RWPE2 (cell line): ENCODE measurements at regions not wholly inside any gene's neighbourhood (a gene's known extent, or its start where the extent isn't known, plus 50 kb on each side); places are given as distances from the start of the nearest gene placed in this dataset.
A peak's percentile ranks its signal among the peaks of the same experiment; 100 is the strongest.

Experiments used
- ATAC-seq: fragments of 200-7000 bp; cut with Tn5 transposase; 3 replicates; pipeline ENCODE4 v1.9.1; 2021; ENCODE audit warnings: low read depth
- DNase-seq: peaks from one replicate; pipeline ENCODE4 v3.0.0-alpha.2; 2020; ENCODE audit warnings: low spot score
- H3K27ac ChIP-seq: fragments of 450-650 bp; 2 replicates; pipeline ENCODE4 v1.5.1; 2017; ENCODE audit warnings: mild to moderate bottlenecking; ENCODE audit not compliant: poor library complexity, severe bottlenecking
- H3K27me3 ChIP-seq: fragments of 250-450 bp; sonication (Bioruptor Pico); 2 replicates; pipeline ENCODE4 v1.5.1; 2021; ENCODE audit warnings: mild to moderate bottlenecking, moderate library complexity; ENCODE audit not compliant: insufficient read depth, poor library complexity, severe bottlenecking
- H3K36me3 ChIP-seq: fragments of 250-450 bp; sonication (Bioruptor Pico); 2 replicates; pipeline ENCODE4 v1.5.1; 2020; ENCODE audit warnings: low read depth, mild to moderate bottlenecking, moderate library complexity
- H3K4me1 ChIP-seq: fragments of 250-450 bp; sonication (Bioruptor Pico); 2 replicates; pipeline ENCODE4 v1.5.1; 2021; ENCODE audit warnings: mild to moderate bottlenecking, moderate library complexity; ENCODE audit not compliant: insufficient read depth, poor library complexity, severe bottlenecking
- H3K4me3 ChIP-seq: fragments of 250-450 bp; sonication (Bioruptor Pico); 2 replicates; pipeline ENCODE4 v1.5.1; 2021; ENCODE audit warnings: mild to moderate bottlenecking, moderate library complexity; ENCODE audit not compliant: severe bottlenecking
- H3K9me3 ChIP-seq: fragments of 250-450 bp; sonication (Bioruptor Pico); 2 replicates; pipeline ENCODE4 v1.5.1; 2021; ENCODE audit warnings: mild to moderate bottlenecking, moderate library complexity; ENCODE audit not compliant: severe bottlenecking
- CTCF ChIP-seq: fragments of 450-650 bp; IDR thresholded peaks from one replicate; pipeline ENCODE4 v1.5.1; 2017; ENCODE audit warnings: mild to moderate bottlenecking, moderate library complexity; ENCODE audit not compliant: poor library complexity, severe bottlenecking

- no peak for TF ChIP-seq CTCF
- Histone ChIP-seq H3K4me1 (peaks cover 22% of the 10 kb centered on the region), H3K4me3 (no peak overlapping the region), H3K27me3 (no peaks in the 10 kb centered on the region), H3K27ac (no peak overlapping the region), H3K36me3 (no peaks in the 10 kb centered on the region), H3K9me3 (no peaks in the 10 kb centered on the region)
- DNase-seq: no peak
- no peak for ATAC-seq
Observed at GRCh38 chr5:54649041-54649504, 131.5 kb downstream of the SNX18 start.

- H3K9me3 ChIP-seq: no peaks in the 10 kb centered on the region
- no peak for TF ChIP-seq CTCF
- H3K27me3 ChIP-seq: no peaks in the 10 kb centered on the region
- peaks cover 29% of the 10 kb centered on the region for H3K4me1 ChIP-seq
- no peaks in the 10 kb centered on the region for H3K36me3 ChIP-seq
- no peak overlapping the region for H3K4me3 ChIP-seq
- DNase-seq: no peak
- no peak for ATAC-seq
- H3K27ac ChIP-seq: no peak overlapping the region
Observed at GRCh38 chr5:54646356-54647101, 129.0 kb downstream of the SNX18 start.

- DNase-seq: no peak
- no peaks in the 10 kb centered on the region for H3K27me3 ChIP-seq
- TF ChIP-seq CTCF: no peak
- peaks cover 23% of the 10 kb centered on the region for H3K4me1 ChIP-seq
- no peak for ATAC-seq
- no peaks in the 10 kb centered on the region for H3K9me3 ChIP-seq
- no peaks in the 10 kb centered on the region for H3K36me3 ChIP-seq
- no peak overlapping the region for H3K27ac ChIP-seq
- H3K4me3 ChIP-seq: no peak overlapping the region
Observed at GRCh38 chr5:54645882-54646355, 128.4 kb downstream of the SNX18 start.

GRCh38 chr5:54644226-54644625, 126.7 kb downstream of the SNX18 start:
- H3K27me3 ChIP-seq: no peaks in the 10 kb centered on the region
- H3K4me1 ChIP-seq: peaks cover 23% of the 10 kb centered on the region
- H3K36me3 ChIP-seq: no peaks in the 10 kb centered on the region
- DNase-seq (peak; percentile 77), ATAC-seq (peak; percentile 91)
- H3K27ac ChIP-seq: peak overlapping the region; percentile 79
- H3K4me3 ChIP-seq: no peak overlapping the region
- H3K9me3 ChIP-seq: no peaks in the 10 kb centered on the region
- TF ChIP-seq CTCF: no peak

- ATAC-seq: peak; percentile 83
- no peaks in the 10 kb centered on the region for H3K27me3 ChIP-seq
- DNase-seq: peak; percentile 85
- no peaks in the 10 kb centered on the region for H3K9me3 ChIP-seq
- H3K27ac ChIP-seq: peak overlapping the region; percentile 79
- H3K4me3 ChIP-seq: no peak overlapping the region
- no peak for TF ChIP-seq CTCF
- no peaks in the 10 kb centered on the region for H3K36me3 ChIP-seq
- H3K4me1 ChIP-seq: peaks cover 23% of the 10 kb centered on the region
Observed at GRCh38 chr5:54643685-54644106, 126.1 kb downstream of the SNX18 start.
